Glutamatergic neuron (in vitro differentiated cells): ENCODE measurements at regions not wholly inside any gene's neighbourhood (a gene's known extent, or its start where the extent isn't known, plus 50 kb on each side); places are given as distances from the start of the nearest gene placed in this dataset.

ENCODE experiments used
- DNase-seq: peaks from one replicate; pipeline ENCODE4 v3.0.0; 2022
- H3K27ac Mint-ChIP-seq: one replicate; pipeline ENCODE4 v1.8.0; 2020; ENCODE audit warnings: mild to moderate bottlenecking, mixed read lengths, inconsistent platforms; ENCODE audit not compliant: unreplicated experiment
- H3K27me3 Mint-ChIP-seq: one replicate; pipeline ENCODE4 v1.8.0; 2020; ENCODE audit warnings: mild to moderate bottlenecking, moderate library complexity, mixed read lengths, inconsistent platforms; ENCODE audit not compliant: unreplicated experiment
- H3K36me3 Mint-ChIP-seq: one replicate; pipeline ENCODE4 v1.8.0; 2020; ENCODE audit warnings: mild to moderate bottlenecking, mixed read lengths, inconsistent platforms; ENCODE audit not compliant: unreplicated experiment
- H3K4me1 Mint-ChIP-seq: one replicate; pipeline ENCODE4 v1.8.0; 2020; ENCODE audit warnings: mild to moderate bottlenecking, low read depth, mixed read lengths, inconsistent platforms; ENCODE audit not compliant: unreplicated experiment
- H3K4me3 Mint-ChIP-seq: one replicate; pipeline ENCODE4 v1.8.0; 2020; ENCODE audit warnings: mild to moderate bottlenecking, mixed read lengths, inconsistent platforms; ENCODE audit not compliant: unreplicated experiment
- H3K9me3 Mint-ChIP-seq: one replicate; pipeline ENCODE4 v1.8.0; 2020; ENCODE audit warnings: mild to moderate bottlenecking, moderate library complexity, mixed read lengths, inconsistent platforms; ENCODE audit not compliant: unreplicated experiment
- CTCF ChIP-seq: fragments of 200-600 bp; sonication (generic); IDR thresholded peaks from one replicate; pipeline ENCODE4 v1.5.0; 2021; ENCODE audit not compliant: partially characterized antibody, unreplicated experiment

GRCh38 chr3:193955719-193956118 is 180.2 kb upstream of the HES1 start:
- Mint-ChIP-seq H3K9me3 (peaks cover 3% of the 10 kb centered on the region), H3K27me3 (peaks cover 3% of the 10 kb centered on the region), H3K4me1 (no peaks in the 10 kb centered on the region), H3K4me3 (no peak overlapping the region), H3K36me3 (peaks cover 22% of the 10 kb centered on the region), H3K27ac (no peak overlapping the region)
- TF ChIP-seq CTCF = no peak
- no peak for DNase-seq

GRCh38 chr3:193959861-193960260 is 176.1 kb upstream of the HES1 start:
- H3K4me3 Mint-ChIP-seq = no peak overlapping the region
- H3K27ac Mint-ChIP-seq = no peak overlapping the region
- H3K4me1 Mint-ChIP-seq = no peaks in the 10 kb centered on the region
- peaks cover 6% of the 10 kb centered on the region for H3K9me3 Mint-ChIP-seq
- DNase-seq = no peak
- H3K36me3 Mint-ChIP-seq = peaks cover 13% of the 10 kb centered on the region
- peaks cover 5% of the 10 kb centered on the region for H3K27me3 Mint-ChIP-seq
- no peak for TF ChIP-seq CTCF

GRCh38 chr3:193960487-193961274 is 175.3 kb upstream of the HES1 start:
- Mint-ChIP-seq H3K27me3 (peaks cover 5% of the 10 kb centered on the region), H3K27ac (no peak overlapping the region), H3K9me3 (peaks cover 6% of the 10 kb centered on the region), H3K4me3 (no peak overlapping the region), H3K36me3 (peaks cover 7% of the 10 kb centered on the region), H3K4me1 (no peaks in the 10 kb centered on the region)
- TF ChIP-seq CTCF = no peak
- DNase-seq = no peak

- Mint-ChIP-seq H3K4me1 (no peaks in the 10 kb centered on the region), H3K27me3 (peaks cover 5% of the 10 kb centered on the region), H3K36me3 (no peaks in the 10 kb centered on the region), H3K9me3 (peaks cover 6% of the 10 kb centered on the region), H3K4me3 (no peak overlapping the region), H3K27ac (no peak overlapping the region)
- no peak for DNase-seq
- no peak for TF ChIP-seq CTCF
Measured at GRCh38 chr3:193962986-193963685, 172.8 kb upstream of the HES1 start.
